ENCODE measurements at regions not wholly inside any gene's neighbourhood (a gene's known extent, or its start where the extent isn't known, plus 50 kb on each side); places are given as distances from the start of the nearest gene placed in this dataset.

GRCh38 chr6:139748353-139749146, 374.1 kb upstream of the CITED2 start (continued):
- TF ChIP-seq TCFL5 (CRISPR knock-in tag; conservative IDR thresholded peaks at IDR 0.05), result no peak
- TF ChIP-seq ZKSCAN1 (IDR thresholded peaks at IDR 0.05; ENCODE audit: low read depth, low read length), result no peak
- TF ChIP-seq FOXK2 (conservative IDR thresholded peaks at IDR 0.05 in 1 of 2, IDR thresholded peaks at IDR 0.05 in 1 of 2; ENCODE audit: low read depth in 2 of 2), result no peak
- 0 out of 2 replicates have a peak, but pooled peaks have one; percentile 55 for TF ChIP-seq LEF1 (IDR thresholded peaks at IDR 0.05)
- TF ChIP-seq ZNF586 (CRISPR knock-in tag; conservative IDR thresholded peaks at IDR 0.05), result no peak
- no peak for TF ChIP-seq NCOA1 (IDR thresholded peaks at IDR 0.05; ENCODE audit: low read depth)
- TF ChIP-seq PCBP2 (IDR thresholded peaks at IDR 0.05; ENCODE audit: low read depth, low read length, poor library complexity, severe bottlenecking), result no peak
- TF ChIP-seq ESRRA (IDR thresholded peaks at IDR 0.05; ENCODE audit: borderline replicate concordance, low read depth), result no peak; the same call in 1 of the 2 replicates
- TF ChIP-seq, protein P1, sequence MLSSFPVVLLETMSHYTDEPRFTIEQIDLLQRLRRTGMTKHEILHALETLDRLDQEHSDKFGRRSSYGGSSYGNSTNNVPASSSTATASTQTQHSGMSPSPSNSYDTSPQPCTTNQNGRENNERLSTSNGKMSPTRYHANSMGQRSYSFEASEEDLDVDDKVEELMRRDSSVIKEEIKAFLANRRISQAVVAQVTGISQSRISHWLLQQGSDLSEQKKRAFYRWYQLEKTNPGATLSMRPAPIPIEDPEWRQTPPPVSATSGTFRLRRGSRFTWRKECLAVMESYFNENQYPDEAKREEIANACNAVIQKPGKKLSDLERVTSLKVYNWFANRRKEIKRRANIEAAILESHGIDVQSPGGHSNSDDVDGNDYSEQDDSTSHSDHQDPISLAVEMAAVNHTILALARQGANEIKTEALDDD (IDR thresholded peaks at IDR 0.05), result no peak
- no peak for TF ChIP-seq DMBX1 (CRISPR knock-in tag; IDR thresholded peaks at IDR 0.05; ENCODE audit: borderline replicate concordance)
- TF ChIP-seq, protein P2, sequence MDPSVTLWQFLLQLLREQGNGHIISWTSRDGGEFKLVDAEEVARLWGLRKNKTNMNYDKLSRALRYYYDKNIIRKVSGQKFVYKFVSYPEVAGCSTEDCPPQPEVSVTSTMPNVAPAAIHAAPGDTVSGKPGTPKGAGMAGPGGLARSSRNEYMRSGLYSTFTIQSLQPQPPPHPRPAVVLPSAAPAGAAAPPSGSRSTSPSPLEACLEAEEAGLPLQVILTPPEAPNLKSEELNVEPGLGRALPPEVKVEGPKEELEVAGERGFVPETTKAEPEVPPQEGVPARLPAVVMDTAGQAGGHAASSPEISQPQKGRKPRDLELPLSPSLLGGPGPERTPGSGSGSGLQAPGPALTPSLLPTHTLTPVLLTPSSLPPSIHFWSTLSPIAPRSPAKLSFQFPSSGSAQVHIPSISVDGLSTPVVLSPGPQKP (CRISPR knock-in tag; IDR thresholded peaks at IDR 0.05), result no peak
- no peak for TF ChIP-seq CCNT2 (IDR thresholded peaks at IDR 0.05; ENCODE audit: borderline replicate concordance, extremely low read depth, insufficient read length, low read depth, low read length)
- no peak for TF ChIP-seq ZNF780A (CRISPR knock-in tag; IDR thresholded peaks at IDR 0.05)
- TF ChIP-seq, protein P3, sequence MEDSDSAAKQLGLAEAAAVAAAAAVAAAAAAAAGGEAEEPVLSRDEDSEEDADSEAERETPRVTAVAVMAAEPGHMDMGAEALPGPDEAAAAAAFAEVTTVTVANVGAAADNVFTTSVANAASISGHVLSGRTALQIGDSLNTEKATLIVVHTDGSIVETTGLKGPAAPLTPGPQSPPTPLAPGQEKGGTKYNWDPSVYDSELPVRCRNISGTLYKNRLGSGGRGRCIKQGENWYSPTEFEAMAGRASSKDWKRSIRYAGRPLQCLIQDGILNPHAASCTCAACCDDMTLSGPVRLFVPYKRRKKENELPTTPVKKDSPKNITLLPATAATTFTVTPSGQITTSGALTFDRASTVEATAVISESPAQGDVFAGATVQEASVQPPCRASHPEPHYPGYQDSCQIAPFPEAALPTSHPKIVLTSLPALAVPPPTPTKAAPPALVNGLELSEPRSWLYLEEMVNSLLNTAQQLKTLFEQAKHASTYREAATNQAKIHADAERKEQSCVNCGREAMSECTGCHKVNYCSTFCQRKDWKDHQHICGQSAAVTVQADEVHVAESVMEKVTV (CRISPR knock-in tag; IDR thresholded peaks at IDR 0.05), result 0 out of 2 replicates have a peak, but pooled peaks have one; percentile 9
- peak; percentile 59; the same call in 1 of the 2 replicates for TF ChIP-seq ZNF766 (CRISPR knock-in tag; conservative IDR thresholded peaks at IDR 0.05)
- no peak for TF ChIP-seq POLR2AphosphoS2 (IDR thresholded peaks at IDR 0.05; ENCODE audit: low read length)
- no peak for TF ChIP-seq TCF7L2 (IDR thresholded peaks at IDR 0.05; ENCODE audit: low read depth, low read length)
- TF ChIP-seq SMARCE1 (IDR thresholded peaks at IDR 0.05), result peak; percentile 75; the same call in 1 of the 2 replicates
- TF ChIP-seq ZNF696 (CRISPR knock-in tag; conservative IDR thresholded peaks at IDR 0.05), result no peak
- no peak for TF ChIP-seq NONO (IDR thresholded peaks at IDR 0.05; ENCODE audit: low read depth in 2 of 2, low read length in 1 of 2)
- no peak for TF ChIP-seq SP2 (IDR thresholded peaks at IDR 0.05; ENCODE audit: extremely low read depth, low read depth, low read length, poor library complexity, severe bottlenecking)
- TF ChIP-seq ZC3H11A (IDR thresholded peaks at IDR 0.05; ENCODE audit: low read depth, low read length), result no peak
- no peak for TF ChIP-seq ZNF354B (CRISPR knock-in tag; IDR thresholded peaks at IDR 0.05)
- no peak for TF ChIP-seq E2F1 (CRISPR knock-in tag; IDR thresholded peaks at IDR 0.05)

All from K562 (cell line).